ENCODE measurements at regions not wholly inside any gene's neighbourhood (a gene's known extent, or its start where the extent isn't known, plus 50 kb on each side); places are given as distances from the start of the nearest gene placed in this dataset.

- no peak for TF ChIP-seq CTCF (IDR thresholded peaks at IDR 0.05; ENCODE audit: insufficient read depth, low read length)
- TF ChIP-seq GABPA (IDR thresholded peaks at IDR 0.05; ENCODE audit: low read depth), result no peak
These were observed 205.2 kb upstream of the ANO3 start for GRCh38 chr11:26126741-26127140.
